ENCODE measurements at regions not wholly inside any gene's neighbourhood (a gene's known extent, or its start where the extent isn't known, plus 50 kb on each side); places are given as distances from the start of the nearest gene placed in this dataset.
A peak's percentile ranks its signal among the peaks of the same experiment; 100 is the strongest.

GRCh38 chr1:39116116-39116607 lies 88.3 kb upstream of the MACF1 start:
- TF ChIP-seq CTCF (IDR thresholded peaks at IDR 0.05; ENCODE audit: control extremely low read depth, extremely low read depth): no peak
- WGBS, 2 donors: 56 to 61% methylated on average over 3 of the region's 3 CpGs

GRCh38 chr1:39116860-39117728 lies 87.4 kb upstream of the MACF1 start:
- no peak overlapping the region for H3K9ac ChIP-seq (ENCODE audit: insufficient read depth in 1 of 2, low read length in 2 of 2)
- H3K27ac ChIP-seq (ENCODE audit: low read depth in 1 of 2, low read length in 1 of 2): peak overlapping the region in 1 of 2 donors; percentile 20
- no peak for DNase-seq
- H3K4me1 ChIP-seq (ENCODE audit: control insufficient read depth in 5 of 5, insufficient read depth in 5 of 5, low read length in 5 of 5): peaks cover 13 to 46% (median 19%) of the 10 kb centered on the region in 5 donors
- H3K27me3 ChIP-seq (ENCODE audit: control insufficient read depth in 3 of 3, insufficient read depth in 3 of 3, low read length in 2 of 3): no peaks in the 10 kb centered on the region
- TF ChIP-seq CTCF (IDR thresholded peaks at IDR 0.05; ENCODE audit: control extremely low read depth, extremely low read depth): no peak
- WGBS, 2 donors: 72 to 76% methylated on average over 3 of the region's 3 CpGs
- H3K36me3 ChIP-seq (ENCODE audit: control insufficient read depth in 4 of 4, insufficient read depth in 4 of 4, low read length in 4 of 4): peaks cover 0 to 4% (median 0%) of the 10 kb centered on the region in 4 donors
- no peak for ATAC-seq (ENCODE audit: insufficient read depth, low FRiP score)
- no peak overlapping the region for H3K4me3 ChIP-seq
- H3K9me3 ChIP-seq (ENCODE audit: control insufficient read depth in 4 of 4, insufficient read depth in 3 of 4, low read length in 3 of 4): no peaks in the 10 kb centered on the region

More at GRCh38 chr1:39116116-39116607, 88.3 kb upstream of the MACF1 start:
- Histone ChIP-seq H3K9me3 (ENCODE audit: control insufficient read depth in 4 of 4, insufficient read depth in 3 of 4, low read length in 3 of 4) (no peaks in the 10 kb centered on the region), H3K4me3 (no peak overlapping the region), H3K27me3 (ENCODE audit: control insufficient read depth in 3 of 3, insufficient read depth in 3 of 3, low read length in 2 of 3) (no peaks in the 10 kb centered on the region), H3K9ac (ENCODE audit: insufficient read depth in 1 of 2, low read length in 2 of 2) (no peak overlapping the region), H3K27ac (ENCODE audit: low read depth in 1 of 2, low read length in 1 of 2) (peak overlapping the region in 1 of 2 donors; percentile 4), H3K4me1 (ENCODE audit: control insufficient read depth in 5 of 5, insufficient read depth in 5 of 5, low read length in 5 of 5) (peaks cover 13 to 46% (median 20%) of the 10 kb centered on the region in 5 donors), H3K36me3 (ENCODE audit: control insufficient read depth in 4 of 4, insufficient read depth in 4 of 4, low read length in 4 of 4) (peaks cover 0 to 4% (median 0%) of the 10 kb centered on the region in 4 donors)
- ATAC-seq (ENCODE audit: insufficient read depth, low FRiP score) (no peak), DNase-seq (no peak)

GRCh38 chr1:39117899-39118450 lies 86.5 kb upstream of the MACF1 start:
- TF ChIP-seq CTCF (IDR thresholded peaks at IDR 0.05; ENCODE audit: control extremely low read depth, extremely low read depth): no peak
- no peaks in the 10 kb centered on the region for H3K27me3 ChIP-seq (ENCODE audit: control insufficient read depth in 3 of 3, insufficient read depth in 3 of 3, low read length in 2 of 3)
- peaks cover 10 to 46% (median 14%) of the 10 kb centered on the region in 5 donors for H3K4me1 ChIP-seq (ENCODE audit: control insufficient read depth in 5 of 5, insufficient read depth in 5 of 5, low read length in 5 of 5)

More at GRCh38 chr1:39117899-39118450, 86.5 kb upstream of the MACF1 start:
- H3K9ac ChIP-seq (ENCODE audit: insufficient read depth in 1 of 2, low read length in 2 of 2): no peak overlapping the region
- no peaks in the 10 kb centered on the region for H3K9me3 ChIP-seq (ENCODE audit: control insufficient read depth in 4 of 4, insufficient read depth in 3 of 4, low read length in 3 of 4)
- no peak for ATAC-seq (ENCODE audit: insufficient read depth, low FRiP score)
- 39 to 61% methylated on average over 1 of the region's 1 CpG for WGBS, 2 donors
- no peak for DNase-seq
- H3K27ac ChIP-seq (ENCODE audit: low read depth in 1 of 2, low read length in 1 of 2): peak overlapping the region in 1 of 2 donors; percentile 60
- H3K36me3 ChIP-seq (ENCODE audit: control insufficient read depth in 4 of 4, insufficient read depth in 4 of 4, low read length in 4 of 4): peaks cover 0 to 6% (median 2%) of the 10 kb centered on the region in 4 donors
- H3K4me3 ChIP-seq: no peak overlapping the region

All from lung (tissue), 11 donors.